AG20443 (cell line): ENCODE measurements at regions not wholly inside any gene's neighbourhood (a gene's known extent, or its start where the extent isn't known, plus 50 kb on each side); places are given as distances from the start of the nearest gene placed in this dataset.

Source experiments
- DNase-seq: peaks from one replicate; pipeline ENCODE4 v3.0.0; 2012; ENCODE audit warnings: low spot score, mixed read lengths

- DNase-seq, result no peak
These were observed 460.0 kb downstream of the COG6 start for GRCh38 chr13:40115426-40115825.

GRCh38 chr13:40116008-40116407 is 460.5 kb downstream of the COG6 start:
- DNase-seq, result peak; percentile 43

GRCh38 chr13:40118337-40118736 is 462.9 kb downstream of the COG6 start:
- DNase-seq, result no peak

DNA sequence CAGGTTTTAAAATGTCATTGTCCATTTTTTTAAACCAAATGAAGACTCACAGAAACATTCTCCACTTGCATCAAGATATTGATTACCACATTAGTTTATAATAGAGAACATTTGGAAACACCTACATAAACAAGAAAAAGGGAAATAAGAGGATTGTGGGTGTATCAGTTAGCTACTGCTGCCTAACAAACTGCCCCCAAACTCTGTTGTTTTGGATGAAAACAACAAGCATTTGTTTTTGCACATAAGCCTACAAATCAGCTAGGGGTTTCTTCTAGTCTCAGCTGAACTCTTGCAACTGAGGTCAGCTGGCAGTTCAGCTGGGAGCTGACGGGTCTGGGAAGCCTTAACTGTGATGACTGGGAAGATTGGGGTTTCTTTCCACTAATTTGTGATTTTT is 464.4 kb downstream of the COG6 start:
- DNase-seq, result no peak

DNA sequence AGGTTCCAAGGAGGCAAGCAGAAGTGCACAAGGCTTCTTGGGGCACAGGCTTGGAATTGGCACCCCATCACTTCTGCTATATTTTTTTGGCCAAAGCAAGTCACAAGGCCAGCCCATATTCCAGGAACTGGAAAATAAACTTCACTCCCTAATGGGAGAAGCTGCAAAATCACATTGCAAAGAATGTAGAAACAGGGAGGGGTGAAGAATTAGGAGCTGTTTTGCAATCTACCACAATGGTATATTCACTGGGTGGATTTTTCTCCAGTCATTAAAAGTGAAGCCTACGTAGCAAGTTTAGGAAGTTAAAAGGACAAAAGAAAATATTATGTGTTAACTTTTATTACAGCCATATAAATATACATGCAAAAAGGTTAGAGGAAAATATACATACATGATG is 464.8 kb downstream of the COG6 start:
- DNase-seq, result peak; percentile 32

DNA sequence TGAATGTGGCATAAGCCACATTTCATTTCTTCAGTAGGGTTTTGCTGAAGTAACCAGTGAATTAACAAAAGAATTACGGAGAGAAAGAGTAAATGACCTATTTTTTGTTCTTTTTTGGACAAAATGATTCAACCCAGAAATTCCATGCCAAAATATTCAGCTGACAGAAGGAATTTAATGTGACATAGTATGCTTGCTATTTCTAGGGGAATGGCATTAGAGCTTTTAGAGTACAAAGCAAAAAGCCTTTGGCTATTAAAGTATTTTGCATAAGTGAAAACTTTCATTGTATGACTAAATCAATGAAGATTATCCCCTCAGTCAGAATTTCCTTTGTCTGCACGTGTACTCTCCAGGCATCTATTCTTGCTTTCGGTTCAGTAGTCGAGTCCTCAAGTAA is 465.3 kb downstream of the COG6 start:
- DNase-seq, result peak; percentile 48

DNA sequence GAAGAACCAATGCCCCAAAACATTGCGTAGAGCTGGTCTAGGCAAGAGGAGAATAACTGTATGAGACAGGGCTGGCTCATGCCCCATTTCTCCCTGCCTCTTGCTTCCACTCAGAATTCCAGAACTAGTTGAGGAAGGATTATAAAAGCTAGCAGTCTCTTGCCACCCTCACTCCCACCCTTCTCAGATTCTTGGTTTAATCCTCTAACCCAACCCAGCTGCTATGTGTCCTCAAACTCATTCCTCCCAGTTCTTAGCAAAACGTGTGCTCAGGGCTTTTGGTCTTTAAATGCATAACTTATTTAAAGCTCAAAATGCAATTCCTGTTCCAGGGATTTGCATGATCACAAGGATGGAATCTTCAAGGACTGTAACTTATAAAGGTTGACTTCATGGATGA is 466.3 kb downstream of the COG6 start:
- no peak for DNase-seq

DNA sequence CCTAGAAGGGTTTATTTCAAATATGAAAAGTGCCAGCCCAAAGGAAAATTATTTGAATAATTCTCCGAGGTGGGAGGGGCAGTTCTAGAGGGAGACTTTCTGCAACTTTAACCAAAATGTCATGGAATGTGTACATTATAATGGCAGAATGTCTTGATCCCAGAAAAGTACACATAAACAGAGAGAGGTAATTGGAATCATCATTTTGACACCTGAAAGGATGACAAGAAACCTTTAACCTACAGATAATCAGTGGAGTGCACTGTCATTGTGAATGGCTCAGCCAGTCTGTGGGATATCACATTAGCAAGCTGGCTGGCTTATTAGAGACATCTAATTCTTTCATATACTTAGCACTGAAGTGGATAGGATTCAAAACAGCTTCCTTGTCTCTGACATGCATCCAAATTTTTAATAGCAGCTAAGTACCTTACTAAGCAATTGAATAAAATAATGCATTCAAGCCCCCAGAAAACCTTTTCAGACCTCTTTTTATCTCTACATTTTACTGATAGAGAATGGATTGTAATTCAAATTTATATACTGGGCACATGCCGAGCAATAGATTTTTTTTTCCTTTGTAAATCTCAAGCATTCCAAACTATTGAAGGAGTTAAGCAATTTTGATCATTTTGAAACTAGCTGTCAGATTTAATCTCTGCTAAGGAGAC is 468.6 kb downstream of the COG6 start:
- DNase-seq, result no peak

- DNase-seq, result no peak
These were observed 469.2 kb downstream of the COG6 start for GRCh38 chr13:40124633-40125015.

- no peak for DNase-seq
These were observed 469.9 kb downstream of the COG6 start for GRCh38 chr13:40125336-40125735.

DNA sequence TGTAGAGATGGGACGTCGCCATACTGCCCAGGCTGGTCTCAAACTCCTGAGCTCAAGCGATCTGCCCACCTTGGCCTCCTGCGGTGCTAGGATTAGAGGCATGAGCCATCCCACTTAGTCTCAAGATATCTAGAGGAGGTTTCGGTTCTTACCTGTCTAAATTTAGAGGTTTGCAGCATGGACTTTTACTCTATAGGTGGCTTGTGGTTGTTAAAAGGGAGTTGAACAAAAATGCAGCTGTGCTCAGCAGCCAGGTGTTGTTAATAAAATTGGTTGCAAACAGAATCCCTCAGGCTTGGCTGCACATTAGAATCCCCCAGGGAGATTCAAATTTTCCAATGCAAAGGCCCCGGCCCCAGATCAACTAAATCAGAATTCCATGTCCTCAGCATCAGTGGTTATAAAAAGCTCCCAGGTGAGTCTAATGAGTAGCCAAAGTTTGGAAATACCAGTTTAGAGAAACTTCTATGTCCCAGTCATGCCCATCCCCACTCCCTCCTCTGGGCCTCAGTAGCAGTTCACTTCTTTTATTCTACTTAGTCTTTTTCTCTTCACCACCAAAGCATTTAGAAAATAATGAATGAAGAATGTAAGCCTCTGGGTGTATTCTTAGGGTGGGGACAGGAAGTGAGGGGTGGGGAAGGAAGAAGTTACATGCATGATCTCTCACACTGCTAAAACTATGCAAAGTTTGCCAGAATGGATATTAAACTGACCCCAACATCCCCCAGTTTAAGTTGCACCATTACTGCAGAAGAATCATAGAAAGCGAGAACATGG is 471.0 kb downstream of the COG6 start:
- DNase-seq, result no peak

GRCh38 chr13:40127476-40127875 is 472.0 kb downstream of the COG6 start:
- DNase-seq, result no peak

DNA sequence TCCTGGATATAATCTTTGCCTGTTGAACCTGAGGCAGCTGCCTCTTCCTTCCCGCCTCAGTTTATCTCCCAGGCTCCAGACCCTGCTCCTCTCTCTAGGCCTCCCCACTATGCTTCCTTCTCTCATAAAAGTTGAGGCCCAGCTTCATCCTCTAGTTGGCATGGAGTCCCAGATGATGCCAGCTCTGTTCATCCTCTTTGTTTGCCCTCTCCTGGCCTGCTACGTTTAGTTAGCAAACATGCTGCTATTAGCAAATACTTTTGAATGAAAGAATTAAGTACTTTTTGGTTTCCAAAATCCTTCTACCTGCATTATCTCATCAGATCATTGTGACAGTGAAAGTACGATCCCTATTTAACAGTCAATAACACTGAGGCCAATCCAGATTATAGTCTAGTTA is 472.5 kb downstream of the COG6 start:
- no peak for DNase-seq

GRCh38 chr13:40129467-40129866 is 474.0 kb downstream of the COG6 start:
- no peak for DNase-seq

DNA sequence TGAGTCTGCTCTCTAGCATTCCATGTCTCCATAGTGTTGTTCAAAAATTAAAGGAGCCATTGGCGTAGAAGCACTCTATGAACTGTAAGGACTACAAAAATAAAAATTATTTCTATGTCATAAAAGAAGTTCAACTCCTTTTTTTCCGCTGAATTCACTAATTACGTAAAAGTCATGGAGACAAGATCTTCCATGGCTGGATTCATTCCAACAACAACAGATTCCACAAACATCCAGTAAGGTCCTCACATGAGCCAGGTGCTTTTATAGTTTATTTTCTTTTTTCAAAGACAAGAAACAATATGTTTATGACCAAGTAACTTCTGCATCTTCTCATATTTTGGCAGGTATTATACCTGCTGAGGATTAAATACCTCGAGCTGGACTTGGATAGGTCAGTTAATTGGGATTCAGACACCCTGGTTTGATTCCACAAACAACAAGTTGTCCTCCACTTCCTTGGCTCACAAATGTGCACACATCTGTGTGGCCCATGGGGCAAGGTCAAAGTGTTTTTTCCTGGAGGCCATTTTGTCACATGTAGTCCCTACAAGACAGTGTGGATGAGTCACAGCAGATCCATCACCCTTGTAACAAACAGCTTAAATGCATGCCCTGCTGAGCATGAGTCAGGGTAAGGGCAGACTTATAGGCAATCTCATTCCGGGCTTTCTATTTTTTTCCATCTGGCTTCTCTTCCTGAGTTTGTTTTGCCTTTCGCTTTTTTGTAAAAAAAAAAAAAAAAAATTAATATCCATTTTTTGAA is 475.6 kb downstream of the COG6 start:
- no peak for DNase-seq

- DNase-seq, result no peak
These were observed 476.8 kb downstream of the COG6 start for GRCh38 chr13:40132249-40132648.

DNA sequence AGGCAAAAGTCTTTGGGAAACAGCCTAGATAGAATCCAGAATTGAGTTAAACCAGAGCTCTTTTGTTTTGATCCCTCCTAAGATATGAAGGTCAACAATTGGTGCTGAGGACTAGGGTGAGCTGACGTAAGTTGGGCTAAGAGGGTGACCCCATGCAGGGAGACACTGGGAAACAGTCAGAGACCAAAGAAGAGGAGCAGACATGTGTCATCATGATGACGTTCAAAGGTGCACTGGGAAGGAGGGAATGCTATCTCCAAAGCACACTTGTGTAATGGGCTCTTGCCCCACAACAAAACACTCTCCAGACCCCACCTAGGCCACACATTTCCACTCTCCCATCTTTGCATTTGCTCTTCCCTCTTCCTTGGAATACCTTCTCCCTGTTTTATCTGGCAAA is 481.4 kb downstream of the COG6 start:
- DNase-seq, result no peak

GRCh38 chr13:40137400-40137799 is 481.9 kb downstream of the COG6 start:
- no peak for DNase-seq

- no peak for DNase-seq
These were observed 484.5 kb downstream of the COG6 start for GRCh38 chr13:40139896-40140520.

DNA sequence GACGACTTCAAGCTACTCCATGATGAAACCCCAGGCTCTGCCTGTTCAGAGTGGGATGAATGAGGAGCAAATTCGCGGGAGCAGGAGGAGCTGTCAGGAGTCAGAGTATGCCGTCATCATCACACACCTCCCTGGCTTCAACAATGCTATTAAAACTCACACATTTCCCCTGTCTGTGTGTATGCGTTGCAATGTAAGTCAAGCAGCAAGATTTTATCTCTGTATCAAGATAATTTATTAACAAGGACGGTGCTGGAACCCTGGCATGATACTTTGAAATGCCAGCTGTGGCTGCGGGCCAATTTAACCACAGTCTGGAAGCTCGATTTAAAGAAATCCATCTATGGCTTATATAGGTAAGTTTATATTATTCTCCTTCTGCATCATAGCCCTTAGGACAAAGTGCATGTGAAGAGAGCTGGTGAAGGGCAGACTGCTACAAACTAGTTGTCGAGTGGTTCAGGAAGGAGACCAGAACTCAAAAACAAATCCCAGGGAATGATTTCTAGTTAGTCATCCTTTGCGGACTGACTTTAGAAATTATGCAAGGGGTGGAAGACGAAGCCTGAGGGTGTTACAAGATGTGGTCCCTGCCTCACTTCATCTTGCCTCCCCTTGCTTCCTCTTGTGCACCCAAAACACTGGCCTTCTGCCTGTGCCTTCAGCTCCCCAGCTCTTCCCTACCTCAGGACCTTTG is 486.5 kb downstream of the COG6 start:
- DNase-seq, result no peak

DNA sequence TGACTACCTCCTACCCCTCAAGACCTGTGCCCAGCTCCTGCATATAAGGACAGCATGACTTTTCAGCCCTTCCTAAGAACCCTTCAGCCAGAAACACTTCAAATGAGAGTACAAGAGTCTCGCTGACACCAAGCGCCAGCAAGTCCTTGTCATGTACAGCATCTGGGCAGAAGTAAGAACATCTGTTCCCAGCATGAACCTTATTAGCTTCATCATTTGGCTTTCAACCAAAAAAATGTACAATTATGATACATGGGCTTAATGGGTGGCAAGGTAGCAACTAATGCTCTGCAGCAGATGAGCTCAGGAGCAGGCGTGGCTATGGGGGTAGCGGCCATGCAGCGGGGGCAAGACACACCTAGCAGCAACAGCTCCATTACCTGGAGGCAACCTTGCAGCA is 487.6 kb downstream of the COG6 start:
- DNase-seq, result no peak

- no peak for DNase-seq
These were observed 488.1 kb downstream of the COG6 start for GRCh38 chr13:40143559-40143958.
